ENCODE measurements at regions not wholly inside any gene's neighbourhood (a gene's known extent, or its start where the extent isn't known, plus 50 kb on each side); places are given as distances from the start of the nearest gene placed in this dataset.

- CTCF ChIA-PET: no interaction called here
- no peak for DNase-seq (ENCODE audit: extremely low spot score)
- TF ChIP-seq, protein P1, sequence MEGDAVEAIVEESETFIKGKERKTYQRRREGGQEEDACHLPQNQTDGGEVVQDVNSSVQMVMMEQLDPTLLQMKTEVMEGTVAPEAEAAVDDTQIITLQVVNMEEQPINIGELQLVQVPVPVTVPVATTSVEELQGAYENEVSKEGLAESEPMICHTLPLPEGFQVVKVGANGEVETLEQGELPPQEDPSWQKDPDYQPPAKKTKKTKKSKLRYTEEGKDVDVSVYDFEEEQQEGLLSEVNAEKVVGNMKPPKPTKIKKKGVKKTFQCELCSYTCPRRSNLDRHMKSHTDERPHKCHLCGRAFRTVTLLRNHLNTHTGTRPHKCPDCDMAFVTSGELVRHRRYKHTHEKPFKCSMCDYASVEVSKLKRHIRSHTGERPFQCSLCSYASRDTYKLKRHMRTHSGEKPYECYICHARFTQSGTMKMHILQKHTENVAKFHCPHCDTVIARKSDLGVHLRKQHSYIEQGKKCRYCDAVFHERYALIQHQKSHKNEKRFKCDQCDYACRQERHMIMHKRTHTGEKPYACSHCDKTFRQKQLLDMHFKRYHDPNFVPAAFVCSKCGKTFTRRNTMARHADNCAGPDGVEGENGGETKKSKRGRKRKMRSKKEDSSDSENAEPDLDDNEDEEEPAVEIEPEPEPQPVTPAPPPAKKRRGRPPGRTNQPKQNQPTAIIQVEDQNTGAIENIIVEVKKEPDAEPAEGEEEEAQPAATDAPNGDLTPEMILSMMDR (IDR thresholded peaks at IDR 0.05; ENCODE audit: control extremely low read depth, extremely low read depth, low read depth, missing control alignments): no peak
- POLR2A ChIA-PET: no interaction called here
Observed at GRCh38 chr6:163724196-163724595, 309.7 kb downstream of the QKI start.

DNA sequence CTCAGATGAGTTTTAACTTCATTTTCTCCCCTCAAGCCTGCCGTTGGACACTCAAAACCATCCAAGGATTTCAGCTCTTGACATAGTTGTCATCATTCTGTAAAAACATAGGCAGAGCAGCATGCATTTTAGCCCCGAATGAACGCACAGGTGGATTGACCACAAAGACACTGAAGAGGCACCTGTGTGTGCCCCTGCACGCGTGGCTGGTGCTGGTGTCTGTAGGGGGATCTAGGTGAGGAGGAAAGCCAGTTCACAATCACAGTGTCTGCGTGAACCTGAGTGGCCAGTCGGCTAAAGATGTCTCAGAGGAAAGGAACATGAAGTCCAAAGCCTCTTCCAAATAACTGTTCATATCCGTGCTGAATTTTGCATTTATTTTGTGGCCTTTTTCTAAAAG lies 309.2 kb downstream of the QKI start:
- ChIA-PET POLR2A (no interaction called here), CTCF (interaction anchor here (1.0 kb wide), 1 partner anchor 19 kb away, joined by 3 read pairs; no protein-coding TSS in a partner anchor)
- TF ChIP-seq, protein P1 (IDR thresholded peaks at IDR 0.05; ENCODE audit: control extremely low read depth, extremely low read depth, low read depth, missing control alignments): no peak
- no peak for DNase-seq (ENCODE audit: extremely low spot score)

GRCh38 chr6:163721922-163722692 lies 307.6 kb downstream of the QKI start:
- DNase-seq (ENCODE audit: extremely low spot score): no peak
- POLR2A ChIA-PET: no interaction called here
- CTCF ChIA-PET: interaction anchor here (1.6 to 1.7 kb wide), 2 partner anchors 10 to 12 kb away, joined by 4 to 6 read pairs; no protein-coding TSS in a partner anchor
- TF ChIP-seq, protein P1 (IDR thresholded peaks at IDR 0.05; ENCODE audit: control extremely low read depth, extremely low read depth, low read depth, missing control alignments): no peak

GRCh38 chr6:163721435-163721834 lies 306.9 kb downstream of the QKI start:
- TF ChIP-seq, protein P1 (IDR thresholded peaks at IDR 0.05; ENCODE audit: control extremely low read depth, extremely low read depth, low read depth, missing control alignments): no peak
- POLR2A ChIA-PET: no interaction called here
- DNase-seq (ENCODE audit: extremely low spot score): no peak
- CTCF ChIA-PET: interaction anchor here (1.6 to 1.7 kb wide), 2 partner anchors 9 to 11 kb away, joined by 4 to 6 read pairs; no protein-coding TSS in a partner anchor

DNA sequence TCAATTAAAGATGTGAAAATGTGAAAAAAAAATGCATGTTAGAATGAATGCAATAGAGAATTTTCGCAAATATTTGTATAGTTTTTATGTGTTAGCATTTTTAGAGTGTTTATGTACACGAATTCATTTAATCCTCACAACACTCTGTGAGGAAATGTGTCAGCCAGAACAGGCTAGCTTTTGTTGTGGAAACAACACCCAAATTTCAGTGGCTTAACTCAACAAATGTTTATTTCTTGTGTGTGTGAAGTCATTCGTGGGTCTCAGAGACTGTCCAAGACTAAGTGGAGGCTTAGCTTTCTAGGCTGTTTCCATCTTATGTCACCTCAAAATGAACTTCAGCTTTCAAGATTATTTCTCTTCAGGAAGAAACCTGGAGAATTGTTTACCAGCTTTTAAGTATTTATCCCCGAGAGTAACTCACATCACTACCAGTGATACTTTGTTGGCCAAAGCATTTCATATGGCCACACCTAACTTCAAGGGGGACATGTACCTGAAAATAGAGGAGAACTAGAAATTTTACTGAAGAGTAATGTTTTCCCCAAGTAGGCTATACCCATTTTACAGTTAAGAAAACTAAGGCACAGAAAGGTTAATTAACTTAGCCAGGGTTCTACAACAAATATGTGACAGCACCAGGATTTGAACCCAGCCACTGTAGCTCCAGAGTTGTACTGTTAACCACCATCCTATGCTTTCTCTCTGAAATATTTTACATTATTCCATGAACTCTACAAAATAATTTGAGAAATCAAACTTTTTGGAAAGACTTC lies 306.1 kb downstream of the QKI start:
- DNase-seq (ENCODE audit: extremely low spot score): no peak
- TF ChIP-seq, protein P1 (IDR thresholded peaks at IDR 0.05; ENCODE audit: control extremely low read depth, extremely low read depth, low read depth, missing control alignments): no peak
- ChIA-PET POLR2A (interaction anchor here (0.7 kb wide), 1 partner anchor 31 kb away, joined by 3 read pairs; no protein-coding TSS in a partner anchor), CTCF (interaction anchor here (1.1 kb wide), 1 partner anchor 12 kb away, joined by 5 read pairs; no protein-coding TSS in a partner anchor)

DNA sequence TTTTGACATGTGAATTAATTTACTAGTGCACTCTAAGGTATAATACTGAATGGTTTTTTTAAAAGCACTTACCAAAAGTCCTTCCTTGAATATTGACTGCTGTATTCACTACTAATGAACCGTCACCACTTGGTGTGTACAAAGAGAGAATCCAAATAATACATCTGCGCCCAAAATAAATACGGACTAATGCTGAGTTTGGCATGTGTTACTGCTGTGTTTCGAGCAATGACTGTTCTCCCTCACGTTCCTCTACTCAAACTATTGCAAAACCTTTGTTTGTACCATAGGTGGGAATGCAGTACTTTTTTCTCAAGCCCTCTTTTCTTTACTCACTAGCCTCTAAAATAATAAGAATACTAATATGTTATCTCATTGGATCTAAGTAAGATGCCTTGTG lies 305.5 kb downstream of the QKI start:
- POLR2A ChIA-PET: no interaction called here
- TF ChIP-seq, protein P1 (IDR thresholded peaks at IDR 0.05; ENCODE audit: control extremely low read depth, extremely low read depth, low read depth, missing control alignments): no peak
- CTCF ChIA-PET: interaction anchor here (1.1 kb wide), 1 partner anchor 11 kb away, joined by 5 read pairs; no protein-coding TSS in a partner anchor
- no peak for DNase-seq (ENCODE audit: extremely low spot score)

Measured in GM10248 (cell line).